Endothelial cell of umbilical vein (primary cell): ENCODE measurements at regions not wholly inside any gene's neighbourhood (a gene's known extent, or its start where the extent isn't known, plus 50 kb on each side); places are given as distances from the start of the nearest gene placed in this dataset.

Experiments used
- BruUV-seq: library from RNA; stranded (reverse); fragments of 400-500 nt; replicated peaks from 2 replicates; lab custom pipeline; 2021; lab: Mats Ljungman, UMichigan
- CTCF ChIA-PET: fragments of 300-600, 350-600 bp; sonication (Branson Sonifier 250); formaldehyde crosslinking; loops from one replicate; lab custom pipeline; 2021; ENCODE audit warnings: antibody characterized with exemption, inconsistent platforms; lab: Charles Lee
- POLR2A ChIA-PET: fragments of 300-600, 350-600 bp; sonication (Branson Sonifier 250); formaldehyde crosslinking; loops from one replicate; lab custom pipeline; 2021; ENCODE audit warnings: antibody characterized with exemption, inconsistent platforms; lab: Charles Lee
- DNase-seq: peaks from one replicate; pipeline ENCODE4 v3.0.0-alpha.2; 2011; ENCODE audit warnings: low read depth, low spot score
- FAIRE-seq: peaks from 2 replicates; lab custom pipeline; 2011; peaks lifted over from hg19 to GRCh38; lab: Jason Lieb, UNC
- H2AFZ ChIP-seq: 2 replicates; pipeline ENCODE4 v1.6.0; 2012; ENCODE audit warnings: low read depth, low read length, control low read depth, inconsistent platforms
- H3K27ac ChIP-seq: 2 replicates; pipeline ENCODE4 v1.5.1; 2011; ENCODE audit warnings: low read depth, mild to moderate bottlenecking, control low read depth, low read length, moderate library complexity; ENCODE audit not compliant: insufficient read depth
- H3K27me3 ChIP-seq, 2 experiments: 2 replicates each; pipeline versions ENCODE4 v1.6.0 to v1.6.1; 2011; ENCODE audit warnings: low read length in 2 of 2, mixed read lengths in 1 of 2; ENCODE audit not compliant: control insufficient read depth in 2 of 2, insufficient read depth in 2 of 2
- H3K36me3 ChIP-seq, 2 experiments: 2 replicates in 1 of 2; 3 replicates in 1 of 2; pipeline ENCODE4 v1.5.1; 2011; ENCODE audit warnings: low read length in 2 of 2, mild to moderate bottlenecking in 1 of 2, moderate library complexity in 1 of 2; ENCODE audit not compliant: control insufficient read depth in 2 of 2, insufficient read depth in 2 of 2; ENCODE audit errors: extremely low read depth in 1 of 2
- H3K4me1 ChIP-seq: 3 replicates; pipeline ENCODE4 v1.5.1; 2011; ENCODE audit warnings: mild to moderate bottlenecking, low read length; ENCODE audit not compliant: control insufficient read depth, insufficient read depth; ENCODE audit errors: extremely low read depth
- H3K4me2 ChIP-seq: 2 replicates; pipeline ENCODE4 v1.6.1; 2011; ENCODE audit warnings: low read length, control low read depth, mixed read lengths; ENCODE audit not compliant: insufficient read depth
- H3K4me3 ChIP-seq, 3 experiments: fragments of 200-600 bp in 1 of 3; sonication (generic), shearing (Covaris generic) in 1 of 3; replicated peaks in 1 of 3; 2 replicates each; pipeline ENCODE4 v1.5.1; 2011 to 2016; ENCODE audit warnings: control low read depth in 3 of 3, low read length in 3 of 3, mild to moderate bottlenecking in 2 of 3, inconsistent platforms in 1 of 3, low read depth in 1 of 3, moderate library complexity in 1 of 3; ENCODE audit not compliant: insufficient read depth in 1 of 3
- H3K79me2 ChIP-seq: 2 replicates; pipeline ENCODE4 v1.6.0; 2012; ENCODE audit warnings: low read length, inconsistent platforms; ENCODE audit not compliant: control insufficient read depth, insufficient read depth
- H3K9ac ChIP-seq: replicated peaks from 2 replicates; pipeline ENCODE3; 2011; ENCODE audit warnings: low read length, control low read depth; ENCODE audit not compliant: insufficient read depth; ENCODE audit errors: extremely low read depth
- H3K9me1 ChIP-seq: replicated peaks from 3 replicates; pipeline ENCODE4 v1.6.0; 2011; ENCODE audit warnings: mild to moderate bottlenecking, low read length; ENCODE audit not compliant: control insufficient read depth, insufficient read depth; ENCODE audit errors: extremely low read depth
- H3K9me3 ChIP-seq: replicated peaks from 2 replicates; pipeline ENCODE4 v1.5.1; 2012; ENCODE audit warnings: low read length, inconsistent platforms; ENCODE audit not compliant: control insufficient read depth, insufficient read depth
- H4K20me1 ChIP-seq: replicated peaks from 2 replicates; pipeline ENCODE3; 2011; ENCODE audit warnings: mild to moderate bottlenecking, low read length; ENCODE audit not compliant: control insufficient read depth, insufficient read depth; ENCODE audit errors: extremely low read depth
- CTCF ChIP-seq, 2 donors: IDR thresholded peaks; 1 replicate in 1 of 2; 2 replicates in 1 of 2; pipeline ENCODE4 v1.5.1; 2011; ENCODE audit warnings: low read length in 2 of 2, mild to moderate bottlenecking in 2 of 2, moderate library complexity in 2 of 2, control low read depth in 1 of 2, inconsistent platforms in 1 of 2, low read depth in 1 of 2; ENCODE audit not compliant: insufficient read depth in 1 of 2; ENCODE audit errors: extremely low read depth in 1 of 2
- EZH2 ChIP-seq: IDR thresholded peaks from 2 replicates; pipeline ENCODE4 v1.6.1; 2012; ENCODE audit warnings: borderline replicate concordance, low read depth, mild to moderate bottlenecking, moderate library complexity, low read length, inconsistent platforms; ENCODE audit not compliant: severe bottlenecking
- FOS ChIP-seq: IDR thresholded peaks from 2 replicates; pipeline ENCODE4 v1.6.1; 2011; ENCODE audit warnings: mild to moderate bottlenecking, low read length, moderate library complexity, borderline replicate concordance; ENCODE audit not compliant: insufficient read depth
- GATA2 ChIP-seq: IDR thresholded peaks from 2 replicates; pipeline ENCODE4 v1.7.0; 2011; ENCODE audit warnings: low read depth, mild to moderate bottlenecking, moderate library complexity, mixed read lengths, low read length; ENCODE audit not compliant: insufficient read length, insufficient read depth
- JUN ChIP-seq: IDR thresholded peaks from 2 replicates; pipeline ENCODE4 v1.6.1; 2011; ENCODE audit warnings: borderline replicate concordance, low read depth; ENCODE audit not compliant: insufficient read length, insufficient read depth
- MAX ChIP-seq: IDR thresholded peaks from 2 replicates; pipeline ENCODE4 v1.6.1; 2011; ENCODE audit not compliant: insufficient read depth, insufficient read length
- MYC ChIP-seq: IDR thresholded peaks from one replicate; pipeline ENCODE4 v1.6.1; 2011; ENCODE audit warnings: mild to moderate bottlenecking, low read depth, low read length
- POLR2A ChIP-seq: IDR thresholded peaks from 2 replicates; pipeline ENCODE4 v1.6.1; 2012; ENCODE audit warnings: low read depth, mild to moderate bottlenecking, control low read depth, low read length
- POLR2AphosphoS5 ChIP-seq: IDR thresholded peaks from 2 replicates; pipeline ENCODE4 v1.6.1; 2012; ENCODE audit warnings: low read depth, mild to moderate bottlenecking, control low read depth, low read length, moderate library complexity; ENCODE audit not compliant: insufficient read depth
- dilution Hi-C: fragments of 300-500 bp; cut with MboI; formaldehyde crosslinking; loops from one replicate; pipeline ENCODE4 v1.15.0; 2019; ENCODE audit warnings: low sequenced_read_pairs; ENCODE audit not compliant: extremely low pct_ligation_motif_present
- intact Hi-C: fragments of 100-400 bp; cut with micrococcal nuclease; formaldehyde crosslinking; loops from one replicate; pipeline ENCODE4 v1.10.0; 2022

- Histone ChIP-seq H3K27ac (no peak overlapping the region), H3K4me2 (no peak overlapping the region), H3K4me1 (no peaks in the 10 kb centered on the region), H3K36me3 (no peaks in the 10 kb centered on the region), H3K9ac (no peak overlapping the region), H2AFZ (no peak overlapping the region), H3K27me3 (no peaks in the 10 kb centered on the region), H3K4me3 (no peak overlapping the region), H3K9me3 (no peaks in the 10 kb centered on the region), H3K9me1 (no peaks in the 10 kb centered on the region), H4K20me1 (no peaks in the 10 kb centered on the region), H3K79me2 (no peaks in the 10 kb centered on the region)
- TF ChIP-seq JUN (no peak), GATA2 (no peak), POLR2A (no peak), MYC (no peak), POLR2AphosphoS5 (no peak), FOS (no peak), MAX (no peak), EZH2 (no peak), CTCF (IDR thresholded peaks at IDR 0.05; ENCODE audit: extremely low read depth in 1 of 2, insufficient read depth in 1 of 2, low read depth in 1 of 2, low read length in 2 of 2) (no peak)
- dilution Hi-C loops (no loop called here), intact Hi-C loops (no loop called here)
- FAIRE-seq (no peak), DNase-seq (no peak)
- CTCF ChIA-PET, result no interaction called here
- BruUV-seq, result no TSS peak
- POLR2A ChIA-PET, result no interaction called here
Measured at GRCh38 chr6:164062872-164063271, 648.4 kb downstream of the QKI start.
